NAMALWA (cell line): ENCODE measurements at regions not wholly inside any gene's neighbourhood (a gene's known extent, or its start where the extent isn't known, plus 50 kb on each side); places are given as distances from the start of the nearest gene placed in this dataset.
"Not testable (repeated sequence)": the region's sequence is repeated elsewhere in the genome, so short reads cannot be mapped to it uniquely, and the experiment has no call there.

Source experiments
- DNase-seq: peaks from one replicate; pipeline ENCODE4 v3.0.0-alpha.2; 2015; ENCODE audit warnings: low spot score

- no peak for DNase-seq
Observed at GRCh38 chr10:33703501-33704213, 369.2 kb upstream of the NRP1 start.

GRCh38 chr10:33698033-33698432 lies 363.6 kb upstream of the NRP1 start:
- no peak for DNase-seq

GRCh38 chr10:33697016-33697415 lies 362.5 kb upstream of the NRP1 start:
- DNase-seq: no peak

- DNase-seq: no peak
Observed at GRCh38 chr10:33695536-33695935, 361.1 kb upstream of the NRP1 start.

- DNase-seq: not testable (repeated sequence)
Observed at GRCh38 chr10:33690536-33690935, 356.1 kb upstream of the NRP1 start.

- no peak for DNase-seq
Observed at GRCh38 chr10:33688506-33688905, 354.0 kb upstream of the NRP1 start.

- DNase-seq: no peak
Observed at GRCh38 chr10:33684211-33684611, 349.7 kb upstream of the NRP1 start.

- no peak for DNase-seq
Observed at GRCh38 chr10:33681595-33681994, 347.1 kb upstream of the NRP1 start.

GRCh38 chr10:33680036-33680435 lies 345.6 kb upstream of the NRP1 start:
- DNase-seq: no peak

GRCh38 chr10:33676606-33677339 lies 342.3 kb upstream of the NRP1 start:
- no peak for DNase-seq

GRCh38 chr10:33674986-33675599 lies 340.6 kb upstream of the NRP1 start:
- DNase-seq: no peak

GRCh38 chr10:33674491-33674890 lies 340.0 kb upstream of the NRP1 start:
- DNase-seq: no peak

GRCh38 chr10:33673839-33674415 lies 339.5 kb upstream of the NRP1 start:
- no peak for DNase-seq

GRCh38 chr10:33669904-33670303 lies 335.4 kb upstream of the NRP1 start:
- DNase-seq: no peak

GRCh38 chr10:33666686-33667480 lies 332.4 kb upstream of the NRP1 start:
- DNase-seq: no peak

GRCh38 chr10:33665501-33665900 lies 331.0 kb upstream of the NRP1 start:
- no peak for DNase-seq

GRCh38 chr10:33664070-33664469 lies 329.6 kb upstream of the NRP1 start:
- DNase-seq: no peak

- DNase-seq: no peak
Observed at GRCh38 chr10:33661580-33662336, 327.3 kb upstream of the NRP1 start.

GRCh38 chr10:33660329-33660728 lies 325.9 kb upstream of the NRP1 start:
- no peak for DNase-seq

- DNase-seq: no peak
Observed at GRCh38 chr10:33657913-33658312, 323.4 kb upstream of the NRP1 start.

- no peak for DNase-seq
Observed at GRCh38 chr10:33657154-33657908, 322.9 kb upstream of the NRP1 start.
